ENCODE measurements at regions not wholly inside any gene's neighbourhood (a gene's known extent, or its start where the extent isn't known, plus 50 kb on each side); places are given as distances from the start of the nearest gene placed in this dataset.

GRCh38 chr7:13169356-13169755 lies 481.9 kb downstream of the ARL4A start:
- TF ChIP-seq CTCF (IDR thresholded peaks at IDR 0.05) (no peak), EZH2 (IDR thresholded peaks at IDR 0.05; ENCODE audit: borderline replicate concordance, insufficient read depth, low read depth, low read length, poor library complexity, severe bottlenecking) (no peak)
